Activated T-cell treated with anti-CD3 and anti-CD28 coated beads for 48 hours (primary cell): ENCODE measurements at regions not wholly inside any gene's neighbourhood (a gene's known extent, or its start where the extent isn't known, plus 50 kb on each side); places are given as distances from the start of the nearest gene placed in this dataset.
"Not testable (repeated sequence)": the region's sequence is repeated elsewhere in the genome, so short reads cannot be mapped to it uniquely, and the experiment has no call there.

ENCODE experiments used
- DNase-seq: peaks from one replicate; pipeline ENCODE4 v3.0.0-alpha.2; 2020; ENCODE audit warnings: low read depth

DNA sequence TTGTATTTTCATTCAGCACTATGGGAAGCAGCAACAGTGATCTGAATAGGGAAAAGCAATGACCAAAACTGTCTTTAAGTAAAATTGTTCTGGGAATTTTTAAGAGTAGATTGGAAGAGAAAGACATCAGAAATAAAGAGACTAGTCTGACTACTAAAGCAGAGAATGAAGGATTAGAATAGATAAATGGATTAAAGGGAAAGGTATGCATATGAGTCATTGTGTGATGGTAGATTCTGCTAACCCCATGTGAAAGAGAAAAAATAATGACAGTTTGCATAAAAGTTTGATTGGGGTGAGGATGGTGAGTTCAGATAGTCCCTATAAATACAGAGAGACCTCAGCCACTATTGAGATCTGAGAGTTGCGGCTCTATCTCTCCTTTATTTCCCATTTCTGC, 139.6 kb upstream of the DCC start:
- no peak for DNase-seq

DNA sequence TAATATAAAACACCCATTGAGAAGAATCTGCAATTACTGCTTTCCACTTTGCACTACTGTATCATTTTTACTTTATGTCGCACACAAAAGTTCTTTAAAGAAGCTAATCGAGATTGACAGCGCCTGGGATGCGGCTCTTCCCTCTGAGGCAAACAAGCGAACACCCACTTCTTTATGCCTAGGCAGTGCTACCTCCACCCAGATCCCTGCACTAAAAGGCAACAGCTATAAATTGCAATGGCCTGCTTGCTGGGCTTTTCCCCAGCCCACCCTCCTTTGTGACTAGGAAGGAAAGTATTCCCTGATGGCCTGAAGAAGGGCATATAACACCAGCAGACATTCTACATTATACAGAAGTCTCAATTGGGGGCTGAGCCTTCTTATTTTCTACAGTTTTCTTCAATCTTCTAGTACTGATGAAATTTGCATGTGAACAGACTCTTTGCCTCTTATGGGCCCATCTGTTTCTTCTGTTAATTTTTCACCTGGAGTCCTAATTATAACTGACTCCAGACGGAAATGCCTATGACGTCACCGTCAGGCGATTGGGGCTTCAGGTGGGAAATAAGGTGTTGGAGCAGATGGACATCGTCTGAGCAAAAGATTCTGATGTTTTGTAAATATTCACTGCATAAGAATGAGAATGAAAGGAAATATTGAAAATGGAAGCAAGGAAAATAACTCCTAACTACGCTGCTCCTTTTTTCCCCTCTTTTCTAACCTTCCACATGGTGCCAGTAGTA, 138.9 kb upstream of the DCC start:
- no peak for DNase-seq

DNA sequence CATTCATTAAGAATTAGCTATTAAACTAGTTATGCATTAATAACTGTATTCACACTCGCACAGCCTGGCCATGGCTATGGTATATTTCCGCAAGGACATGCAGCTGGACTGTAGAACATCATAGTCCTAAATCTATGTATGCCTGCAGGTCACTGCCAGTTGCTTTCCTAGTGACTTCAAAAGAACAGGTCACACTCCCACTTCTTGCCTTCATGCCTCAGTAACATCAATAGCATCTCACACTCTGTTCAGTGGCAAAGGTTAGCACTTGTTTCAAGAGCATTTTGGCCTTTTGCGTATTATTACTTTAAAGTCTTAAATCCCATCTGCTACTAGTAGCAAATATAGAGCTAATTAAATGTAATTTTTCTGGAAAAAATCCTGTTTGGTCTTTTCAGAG, 131.4 kb upstream of the DCC start:
- DNase-seq, result no peak

- DNase-seq, result no peak
Measured at GRCh38 chr18:52216109-52216508, 123.9 kb upstream of the DCC start.

GRCh38 chr18:52216666-52217065, 123.3 kb upstream of the DCC start:
- DNase-seq, result no peak

GRCh38 chr18:52219102-52219501, 120.9 kb upstream of the DCC start:
- no peak for DNase-seq

DNA sequence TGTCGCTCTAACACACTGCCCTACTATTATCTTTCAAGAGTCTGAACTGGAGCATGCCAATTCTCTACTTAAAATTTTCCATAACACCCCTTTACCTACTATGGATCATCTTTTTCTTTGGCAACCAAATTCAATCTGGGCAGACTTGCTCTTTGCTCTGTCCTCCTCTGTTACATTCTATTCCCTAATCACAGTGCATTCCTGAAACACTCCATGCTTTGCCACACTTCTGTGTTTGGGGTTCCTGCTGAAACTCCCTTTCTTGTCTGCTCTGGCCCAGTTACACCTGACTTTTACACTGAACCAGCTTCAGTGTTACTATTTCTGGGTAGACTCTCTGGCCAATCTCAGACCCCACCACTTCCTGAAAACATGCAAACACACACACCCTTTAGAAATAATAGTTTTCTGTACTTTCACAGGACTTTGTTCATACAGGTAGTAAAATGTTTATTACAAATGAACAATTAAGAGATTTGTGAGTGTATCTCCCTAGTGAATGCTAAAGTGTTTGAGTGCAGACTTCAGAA, 119.9 kb upstream of the DCC start:
- no peak for DNase-seq

GRCh38 chr18:52222211-52222610, 117.8 kb upstream of the DCC start:
- no peak for DNase-seq

DNA sequence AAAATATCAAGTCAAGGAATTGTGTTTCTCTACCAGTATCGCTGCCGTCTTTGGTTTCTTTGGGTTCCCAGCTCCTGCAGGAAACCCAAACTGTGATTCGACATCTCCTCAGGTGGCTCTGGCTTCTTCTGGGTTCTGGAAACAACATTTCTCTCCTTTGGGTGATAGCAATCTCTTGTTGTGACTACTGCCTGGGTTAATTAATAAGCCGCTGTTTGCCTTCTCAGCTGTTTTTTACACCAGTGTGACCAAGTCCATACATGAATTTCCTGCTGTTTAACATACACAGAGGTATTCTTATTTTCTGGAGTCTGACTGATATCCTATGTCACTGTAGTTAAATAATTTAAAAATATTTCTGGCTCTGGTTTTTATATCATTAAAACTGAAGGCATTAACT, 112.5 kb upstream of the DCC start:
- DNase-seq, result no peak

- DNase-seq, result no peak
Measured at GRCh38 chr18:52228166-52228565, 111.8 kb upstream of the DCC start.

- no peak for DNase-seq
Measured at GRCh38 chr18:52236131-52236530, 103.9 kb upstream of the DCC start.

DNA sequence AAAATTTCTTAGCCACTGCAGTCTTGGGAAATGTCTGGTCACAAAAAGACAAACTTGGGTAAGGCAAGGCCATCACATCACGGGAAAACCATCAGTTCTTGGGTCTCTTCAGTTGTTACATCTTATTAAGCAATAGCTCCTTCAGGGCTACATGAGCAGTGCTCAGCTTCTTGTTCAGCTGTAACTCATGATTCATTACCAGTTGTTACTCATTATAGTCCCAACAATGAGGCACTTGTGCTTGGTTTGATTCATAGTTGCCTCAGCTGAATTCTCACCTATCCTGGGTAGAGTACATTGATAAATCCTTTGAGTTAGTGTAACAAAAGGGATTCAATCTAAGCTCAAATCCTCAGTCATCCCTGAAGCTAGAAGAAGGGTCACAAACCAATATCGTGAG, 102.4 kb upstream of the DCC start:
- no peak for DNase-seq

- DNase-seq, result no peak
Measured at GRCh38 chr18:52242711-52243110, 97.3 kb upstream of the DCC start.

- DNase-seq, result no peak
Measured at GRCh38 chr18:52244658-52245057, 95.3 kb upstream of the DCC start.

- no peak for DNase-seq
Measured at GRCh38 chr18:52254367-52254766, 85.6 kb upstream of the DCC start.

GRCh38 chr18:52257417-52257816, 82.6 kb upstream of the DCC start:
- not testable (repeated sequence) for DNase-seq

DNA sequence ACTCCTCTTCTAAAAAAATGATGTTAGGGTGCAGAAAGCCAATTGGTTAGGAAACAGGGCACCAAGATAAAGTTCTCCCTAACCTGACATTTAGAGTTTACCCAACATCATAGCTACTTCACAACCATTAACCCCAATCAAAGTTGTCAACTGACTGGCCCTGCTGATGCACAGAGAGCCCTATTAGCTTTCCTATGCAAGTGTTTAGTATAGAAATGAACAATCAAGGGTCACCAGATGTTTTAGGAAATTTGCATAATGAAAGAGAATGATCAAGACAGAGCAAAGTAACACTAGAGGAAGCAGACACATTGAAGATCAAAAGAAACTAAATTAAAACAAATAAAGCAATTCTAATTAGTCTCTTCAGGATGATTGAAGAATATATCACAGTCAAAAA, 64.2 kb upstream of the DCC start:
- no peak for DNase-seq

DNA sequence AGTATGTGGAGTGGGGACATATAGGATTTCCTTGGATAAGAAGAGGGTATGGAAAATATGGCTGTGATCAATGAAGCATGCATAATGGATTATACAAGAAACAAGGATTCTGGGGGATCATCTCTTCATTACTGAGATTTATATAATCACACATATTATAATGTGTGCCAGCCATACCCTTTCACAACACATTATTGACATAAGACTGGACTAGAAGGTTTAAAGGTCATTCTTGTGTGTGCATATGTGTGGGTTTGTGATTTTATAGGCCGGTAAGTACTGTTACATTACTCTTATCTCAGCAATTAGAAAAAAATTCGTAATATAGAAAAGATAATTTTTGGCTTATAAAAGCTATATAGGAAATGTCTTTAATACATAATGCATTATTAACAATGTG, 62.2 kb upstream of the DCC start:
- DNase-seq, result no peak

GRCh38 chr18:52278191-52278590, 61.8 kb upstream of the DCC start:
- DNase-seq, result no peak

DNA sequence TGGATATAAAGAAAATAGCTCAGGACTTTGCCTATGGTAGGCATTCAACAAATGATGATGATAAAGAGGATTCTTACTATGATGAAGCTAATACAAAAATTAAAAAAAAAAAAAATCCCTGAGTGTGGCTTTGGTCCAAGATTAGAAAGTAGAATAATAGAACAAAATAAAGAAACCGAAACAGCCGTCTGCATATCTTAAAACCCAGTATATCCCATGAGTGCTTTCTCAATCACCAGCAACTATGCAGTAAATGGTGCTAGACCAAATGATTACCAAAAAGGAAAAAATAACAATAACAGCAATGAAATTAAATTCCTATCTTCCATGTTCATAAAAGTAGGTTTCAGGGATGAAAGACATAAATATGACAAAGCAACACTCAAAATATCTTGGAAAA, 59.3 kb upstream of the DCC start:
- DNase-seq, result no peak

DNA sequence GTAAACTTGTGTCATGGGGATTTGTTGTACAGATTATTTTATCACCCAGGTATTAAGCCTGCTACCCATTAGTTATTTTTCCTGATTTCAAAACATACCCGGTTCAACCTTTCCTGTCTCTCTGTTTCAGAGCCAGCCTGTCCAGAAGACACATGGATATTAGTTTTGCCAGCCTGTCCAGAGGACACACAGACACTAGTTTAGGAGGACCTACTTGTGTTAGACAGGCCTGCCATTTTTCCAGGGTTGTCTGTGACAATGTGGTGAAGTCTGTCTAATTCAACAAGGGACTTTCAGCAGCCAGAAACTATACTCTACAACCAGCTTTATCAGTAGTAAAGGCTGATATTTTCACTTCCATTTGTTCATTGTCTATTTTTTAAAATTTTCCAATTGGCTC, 56.1 kb upstream of the DCC start:
- no peak for DNase-seq

DNA sequence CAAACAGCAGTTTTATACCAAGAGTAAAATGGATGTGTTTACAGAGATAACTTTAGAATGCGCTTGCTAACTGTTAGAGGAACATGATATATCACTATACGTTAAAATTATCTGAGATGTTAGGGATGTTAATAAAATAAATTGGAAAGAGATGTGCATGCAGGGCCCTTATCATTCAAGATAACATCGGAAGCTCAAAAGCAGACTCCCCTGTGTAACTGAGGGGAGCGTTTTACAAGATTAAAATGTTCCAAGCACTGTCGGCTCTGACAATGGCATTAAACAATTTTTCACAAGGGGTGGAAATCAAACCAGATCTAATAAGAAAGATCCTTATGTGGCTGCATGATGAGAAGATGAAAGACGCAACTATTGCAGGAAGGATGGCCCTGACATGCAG, 53.3 kb upstream of the DCC start:
- no peak for DNase-seq

- DNase-seq, result no peak
Measured at GRCh38 chr18:52287151-52287550, 52.8 kb upstream of the DCC start.

- peak; percentile 0 for DNase-seq
Measured at GRCh38 chr18:52288403-52289004, 51.5 kb upstream of the DCC start.
